Psoas muscle (tissue), 7 donors: ENCODE measurements at regions not wholly inside any gene's neighbourhood (a gene's known extent, or its start where the extent isn't known, plus 50 kb on each side); places are given as distances from the start of the nearest gene placed in this dataset.

Experiments
- ATAC-seq, 4 donors: fragments of 200-7000 bp; cut with Tn5 transposase; one replicate each; pipeline ENCODE4 v1.9.1; 2020; ENCODE audit warnings: moderate library complexity in 3 of 4, mild to moderate bottlenecking in 2 of 4
- DNase-seq, 2 donors: peaks; one replicate each; pipeline ENCODE4 v3.0.0-alpha.2; 2020
- H3K27ac ChIP-seq: fragments of 200-600 bp; one replicate; pipeline ENCODE4 v1.8.0; 2022
- H3K27me3 ChIP-seq, 3 donors: fragments of 200-600 bp in 1 of 3; one replicate each; pipeline versions ENCODE4 v1.6.1 to v1.8.0; 2013 to 2022; ENCODE audit warnings: low read length in 2 of 3, mild to moderate bottlenecking in 2 of 3, moderate library complexity in 1 of 3; ENCODE audit not compliant: insufficient read depth in 3 of 3
- H3K36me3 ChIP-seq, 2 donors: fragments of 200-600 bp in 1 of 2; one replicate each; pipeline versions ENCODE4 v1.6.1 to v1.8.0; 2013 to 2022; ENCODE audit warnings: low read depth in 1 of 2, mild to moderate bottlenecking in 1 of 2, moderate library complexity in 1 of 2; ENCODE audit not compliant: insufficient read depth in 1 of 2
- H3K4me1 ChIP-seq: fragments of 200-600 bp; one replicate; pipeline ENCODE4 v1.8.0; 2022
- H3K4me3 ChIP-seq: fragments of 200-600 bp; one replicate; pipeline ENCODE4 v1.8.0; 2022; ENCODE audit warnings: mild to moderate bottlenecking
- H3K9me3 ChIP-seq: fragments of 200-600 bp; one replicate; pipeline ENCODE4 v1.8.0; 2022
- WGBS, 3 donors: extraction: QIAGEN DNeasy Blood & Tissue Kit; methylation state at CpG; one replicate each; pipeline versions ENCODE4 v1.1.6 to v1.1.7; 2013; 5-methylcytosine and 5-hydroxymethylcytosine counted together
- intact Hi-C, 2 donors: fragments of 100-400 bp; cut with DNase I; formaldehyde crosslinking; loops; one replicate each; pipeline versions ENCODE4 v1.11.0 to v1.14.2; 2022
- TF ChIP-seq, protein P1 (sequence below): fragments of 200-600 bp; IDR thresholded peaks from one replicate; pipeline ENCODE4 v1.8.0; 2022; ENCODE audit warnings: antibody characterized with exemption
- donor health status: healthy with polysubstance abuse.
- donor health status: DM: no; HTN: no; CAD: no; lungs with moderate emphysema.
- donor health status: Bipolar disorder and iron deficiency.
- donor health status: healthy.
- donor health status: DM: yes; HTN: yes; CAD: no.
- donor health status: DM: no; HTN: no; CAD: no.
- donor health status: DM: yes; HTN: yes; CAD: no.

- Histone ChIP-seq H3K27me3 (no peaks in the 10 kb centered on the region), H3K36me3 (no peaks in the 10 kb centered on the region), H3K9me3 (no peaks in the 10 kb centered on the region), H3K4me1 (no peaks in the 10 kb centered on the region), H3K4me3 (no peak overlapping the region), H3K27ac (no peak overlapping the region)
- ATAC-seq (no peak), DNase-seq (no peak)
- intact Hi-C loops: no loop called here
- WGBS, 3 donors: 23 to 33% (median 27%) methylated on average over 6 of the region's 6 CpGs
- TF ChIP-seq, protein P1, sequence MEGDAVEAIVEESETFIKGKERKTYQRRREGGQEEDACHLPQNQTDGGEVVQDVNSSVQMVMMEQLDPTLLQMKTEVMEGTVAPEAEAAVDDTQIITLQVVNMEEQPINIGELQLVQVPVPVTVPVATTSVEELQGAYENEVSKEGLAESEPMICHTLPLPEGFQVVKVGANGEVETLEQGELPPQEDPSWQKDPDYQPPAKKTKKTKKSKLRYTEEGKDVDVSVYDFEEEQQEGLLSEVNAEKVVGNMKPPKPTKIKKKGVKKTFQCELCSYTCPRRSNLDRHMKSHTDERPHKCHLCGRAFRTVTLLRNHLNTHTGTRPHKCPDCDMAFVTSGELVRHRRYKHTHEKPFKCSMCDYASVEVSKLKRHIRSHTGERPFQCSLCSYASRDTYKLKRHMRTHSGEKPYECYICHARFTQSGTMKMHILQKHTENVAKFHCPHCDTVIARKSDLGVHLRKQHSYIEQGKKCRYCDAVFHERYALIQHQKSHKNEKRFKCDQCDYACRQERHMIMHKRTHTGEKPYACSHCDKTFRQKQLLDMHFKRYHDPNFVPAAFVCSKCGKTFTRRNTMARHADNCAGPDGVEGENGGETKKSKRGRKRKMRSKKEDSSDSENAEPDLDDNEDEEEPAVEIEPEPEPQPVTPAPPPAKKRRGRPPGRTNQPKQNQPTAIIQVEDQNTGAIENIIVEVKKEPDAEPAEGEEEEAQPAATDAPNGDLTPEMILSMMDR: no peak
These were observed 785.7 kb upstream of the POM121L12 start for GRCh38 chr7:52249741-52250140.

- Histone ChIP-seq H3K4me1 (no peaks in the 10 kb centered on the region), H3K27ac (no peak overlapping the region), H3K4me3 (no peak overlapping the region), H3K27me3 (no peaks in the 10 kb centered on the region), H3K9me3 (no peaks in the 10 kb centered on the region), H3K36me3 (no peaks in the 10 kb centered on the region)
- intact Hi-C loops: no loop called here
- WGBS, 3 donors: 52 to 56% (median 54%) methylated on average over 4 of the region's 4 CpGs
- TF ChIP-seq, protein P1: no peak
- ATAC-seq (no peak), DNase-seq (no peak)
These were observed 787.9 kb upstream of the POM121L12 start for GRCh38 chr7:52247518-52247917.

- Histone ChIP-seq H3K27me3 (no peaks in the 10 kb centered on the region), H3K4me1 (no peaks in the 10 kb centered on the region), H3K36me3 (no peaks in the 10 kb centered on the region), H3K27ac (no peak overlapping the region), H3K9me3 (no peaks in the 10 kb centered on the region), H3K4me3 (no peak overlapping the region)
- ATAC-seq (no peak), DNase-seq (no peak)
- intact Hi-C loops: no loop called here
- WGBS, 3 donors: 90 to 95% (median 92%) methylated on average over 3 of the region's 3 CpGs
- TF ChIP-seq, protein P1: no peak
These were observed 791.7 kb upstream of the POM121L12 start for GRCh38 chr7:52243685-52244084.

DNA sequence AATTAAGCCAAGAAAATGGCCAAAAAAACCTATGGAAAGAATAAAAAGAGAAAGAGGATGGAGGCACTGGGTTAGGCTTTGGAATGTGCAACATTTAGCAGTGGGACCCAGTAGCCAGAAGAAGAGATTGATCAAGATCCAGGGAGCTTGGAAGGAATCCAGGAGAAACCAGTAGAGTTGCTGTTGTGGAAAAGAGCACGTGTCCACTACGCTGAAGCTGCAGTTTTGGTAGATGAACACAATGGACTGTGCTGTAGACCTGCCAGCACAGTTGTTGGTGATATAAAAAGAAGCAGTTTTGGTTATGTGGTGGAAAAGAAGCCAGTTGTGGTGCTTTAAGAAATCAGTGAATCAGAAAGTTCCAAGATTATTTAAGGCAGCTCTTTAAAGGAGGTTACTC, 802.2 kb upstream of the POM121L12 start:
- Histone ChIP-seq H3K36me3 (no peaks in the 10 kb centered on the region), H3K4me3 (no peak overlapping the region), H3K4me1 (no peaks in the 10 kb centered on the region), H3K9me3 (peaks cover 4% of the 10 kb centered on the region), H3K27ac (no peak overlapping the region), H3K27me3 (no peaks in the 10 kb centered on the region)
- intact Hi-C loops: no loop called here
- no peak for DNase-seq
- ATAC-seq: no peak
- 36 to 44% (median 40%) methylated on average over 2 of the region's 2 CpGs for WGBS, 3 donors
- TF ChIP-seq, protein P1: no peak

DNA sequence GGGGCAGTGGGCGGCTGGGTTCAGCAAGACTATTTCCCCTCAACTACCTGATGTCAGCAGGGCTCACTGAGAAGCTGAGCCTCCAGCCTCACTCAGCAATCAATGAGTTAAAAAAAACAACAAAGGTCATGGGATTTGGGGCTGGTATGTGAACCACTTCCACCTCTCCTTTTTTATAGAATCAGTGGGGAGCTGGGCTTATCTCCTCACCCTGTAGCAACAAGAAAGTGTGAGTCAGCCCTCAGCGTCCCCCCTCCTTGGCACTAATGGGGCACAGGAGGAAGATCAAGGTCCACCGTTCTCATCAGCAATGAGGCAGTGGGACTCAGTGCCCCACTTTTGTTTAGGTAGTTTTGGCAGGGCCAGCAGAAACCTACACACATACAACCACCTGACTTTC, 823.5 kb upstream of the POM121L12 start:
- Histone ChIP-seq H3K9me3 (no peaks in the 10 kb centered on the region), H3K27ac (no peak overlapping the region), H3K27me3 (no peaks in the 10 kb centered on the region), H3K4me3 (no peak overlapping the region), H3K36me3 (no peaks in the 10 kb centered on the region), H3K4me1 (no peaks in the 10 kb centered on the region)
- intact Hi-C loops: no loop called here
- ATAC-seq: no peak
- DNase-seq: no peak
- 76 to 89% (median 89%) methylated on average over 3 of the region's 3 CpGs for WGBS, 3 donors
- TF ChIP-seq, protein P1: no peak
